Endothelial cell (in vitro differentiated cells): ENCODE measurements at regions not wholly inside any gene's neighbourhood (a gene's known extent, or its start where the extent isn't known, plus 50 kb on each side); places are given as distances from the start of the nearest gene placed in this dataset.

ENCODE experiments used
- DNase-seq: peaks from one replicate; pipeline ENCODE4 v3.0.0; 2021; ENCODE audit warnings: low spot score
- H3K27ac Mint-ChIP-seq: one replicate; pipeline ENCODE4 v1.8.0; 2021; ENCODE audit warnings: mixed read lengths, inconsistent platforms; ENCODE audit not compliant: unreplicated experiment
- H3K27me3 Mint-ChIP-seq: one replicate; pipeline ENCODE4 v1.8.0; 2021; ENCODE audit warnings: mild to moderate bottlenecking, moderate library complexity, mixed read lengths, inconsistent platforms; ENCODE audit not compliant: unreplicated experiment
- H3K36me3 Mint-ChIP-seq: one replicate; pipeline ENCODE4 v1.8.0; 2021; ENCODE audit warnings: mild to moderate bottlenecking, low read depth, mixed read lengths, inconsistent platforms; ENCODE audit not compliant: unreplicated experiment
- H3K4me1 Mint-ChIP-seq: one replicate; pipeline ENCODE4 v1.8.0; 2021; ENCODE audit warnings: mild to moderate bottlenecking, mixed read lengths, inconsistent platforms; ENCODE audit not compliant: unreplicated experiment
- H3K4me3 Mint-ChIP-seq: one replicate; pipeline ENCODE4 v1.8.0; 2021; ENCODE audit warnings: mild to moderate bottlenecking, mixed read lengths, inconsistent platforms; ENCODE audit not compliant: unreplicated experiment
- H3K9me3 Mint-ChIP-seq: one replicate; pipeline ENCODE4 v1.8.0; 2021; ENCODE audit warnings: mixed read lengths, inconsistent platforms; ENCODE audit not compliant: unreplicated experiment
- TF ChIP-seq, protein P1 (sequence below): fragments of 200-600 bp; sonication (generic); IDR thresholded peaks from one replicate; pipeline ENCODE4 v1.5.0; 2021; ENCODE audit warnings: antibody characterized with exemption; ENCODE audit not compliant: unreplicated experiment

DNA sequence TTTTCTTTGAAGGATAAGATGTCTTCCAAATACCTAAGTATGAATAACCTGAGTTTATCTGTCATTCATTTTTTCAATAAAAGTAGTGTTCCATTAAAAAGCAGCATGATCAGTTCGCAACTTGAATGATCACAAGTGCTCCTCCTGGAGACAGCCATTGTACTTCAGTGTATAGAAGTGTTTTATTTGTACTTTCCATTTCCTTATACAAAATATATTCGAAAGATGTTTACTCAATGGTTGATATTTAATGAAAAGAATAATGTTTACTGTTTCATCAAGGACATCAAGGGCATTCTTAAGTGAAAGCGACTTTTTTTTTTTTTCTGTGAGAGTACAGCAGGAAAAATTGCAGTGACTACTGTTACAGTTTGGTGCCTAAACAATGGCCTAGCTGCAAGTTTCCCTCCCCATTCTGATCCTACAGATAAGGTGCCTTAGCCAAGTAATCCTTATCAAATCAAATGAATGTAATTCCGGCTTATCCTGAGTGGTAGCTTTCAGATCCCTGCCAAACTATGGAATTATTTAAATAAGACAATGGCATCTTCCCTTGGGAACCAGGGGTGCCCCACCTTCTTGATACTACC, 69.0 kb upstream of the IL15 start:
- TF ChIP-seq, protein P1, sequence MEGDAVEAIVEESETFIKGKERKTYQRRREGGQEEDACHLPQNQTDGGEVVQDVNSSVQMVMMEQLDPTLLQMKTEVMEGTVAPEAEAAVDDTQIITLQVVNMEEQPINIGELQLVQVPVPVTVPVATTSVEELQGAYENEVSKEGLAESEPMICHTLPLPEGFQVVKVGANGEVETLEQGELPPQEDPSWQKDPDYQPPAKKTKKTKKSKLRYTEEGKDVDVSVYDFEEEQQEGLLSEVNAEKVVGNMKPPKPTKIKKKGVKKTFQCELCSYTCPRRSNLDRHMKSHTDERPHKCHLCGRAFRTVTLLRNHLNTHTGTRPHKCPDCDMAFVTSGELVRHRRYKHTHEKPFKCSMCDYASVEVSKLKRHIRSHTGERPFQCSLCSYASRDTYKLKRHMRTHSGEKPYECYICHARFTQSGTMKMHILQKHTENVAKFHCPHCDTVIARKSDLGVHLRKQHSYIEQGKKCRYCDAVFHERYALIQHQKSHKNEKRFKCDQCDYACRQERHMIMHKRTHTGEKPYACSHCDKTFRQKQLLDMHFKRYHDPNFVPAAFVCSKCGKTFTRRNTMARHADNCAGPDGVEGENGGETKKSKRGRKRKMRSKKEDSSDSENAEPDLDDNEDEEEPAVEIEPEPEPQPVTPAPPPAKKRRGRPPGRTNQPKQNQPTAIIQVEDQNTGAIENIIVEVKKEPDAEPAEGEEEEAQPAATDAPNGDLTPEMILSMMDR, result no peak
- no peak for DNase-seq
- no peaks in the 10 kb centered on the region for H3K36me3 Mint-ChIP-seq
- H3K9me3 Mint-ChIP-seq, result no peaks in the 10 kb centered on the region
- H3K4me1 Mint-ChIP-seq, result no peaks in the 10 kb centered on the region
- H3K27ac Mint-ChIP-seq, result no peak overlapping the region
- no peaks in the 10 kb centered on the region for H3K27me3 Mint-ChIP-seq
- H3K4me3 Mint-ChIP-seq, result no peak overlapping the region

DNA sequence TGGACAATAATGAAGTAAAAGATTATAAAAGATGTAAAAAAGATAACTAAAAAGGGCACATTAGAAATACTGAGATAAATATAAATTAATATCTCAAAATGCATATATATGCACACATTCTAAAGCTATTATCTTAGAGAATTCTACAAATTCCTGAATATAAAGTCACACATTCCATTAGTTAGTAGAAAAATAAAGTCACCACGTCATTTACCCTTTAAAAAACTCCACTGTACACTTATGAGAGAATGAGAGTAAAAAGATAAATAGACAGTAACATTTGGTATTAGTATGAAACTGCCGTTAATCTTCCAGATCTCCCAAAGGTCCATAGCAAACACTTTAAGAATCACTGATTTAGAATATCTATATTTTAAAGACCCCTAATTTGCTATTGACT, 67.2 kb upstream of the IL15 start:
- DNase-seq, result no peak
- H3K27ac Mint-ChIP-seq, result no peak overlapping the region
- no peaks in the 10 kb centered on the region for H3K36me3 Mint-ChIP-seq
- TF ChIP-seq, protein P1, result no peak
- no peak overlapping the region for H3K4me3 Mint-ChIP-seq
- H3K4me1 Mint-ChIP-seq, result no peaks in the 10 kb centered on the region
- no peaks in the 10 kb centered on the region for H3K27me3 Mint-ChIP-seq
- H3K9me3 Mint-ChIP-seq, result no peaks in the 10 kb centered on the region

DNA sequence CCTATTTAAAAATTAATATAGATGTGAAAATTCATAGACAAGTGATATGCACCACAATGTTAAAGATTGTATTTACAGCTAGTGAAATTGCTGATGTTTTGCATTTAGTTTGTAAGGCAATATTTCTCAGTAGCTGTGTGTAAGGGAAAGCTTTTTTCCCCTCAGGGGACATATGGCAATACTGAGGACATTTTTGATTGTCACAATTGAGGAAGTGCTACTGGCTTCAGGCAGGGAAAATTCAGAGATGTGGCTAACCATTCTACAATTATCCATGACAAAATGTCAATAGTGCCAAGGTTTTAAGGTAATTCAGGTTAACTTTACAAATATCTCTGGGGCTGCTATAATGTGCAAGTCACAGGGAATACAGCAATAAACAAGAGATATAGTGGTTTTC, 66.1 kb upstream of the IL15 start:
- TF ChIP-seq, protein P1, result no peak
- DNase-seq, result no peak
- Mint-ChIP-seq H3K36me3 (no peaks in the 10 kb centered on the region), H3K4me3 (no peak overlapping the region), H3K9me3 (no peaks in the 10 kb centered on the region), H3K27ac (no peak overlapping the region), H3K4me1 (no peaks in the 10 kb centered on the region), H3K27me3 (no peaks in the 10 kb centered on the region)

DNA sequence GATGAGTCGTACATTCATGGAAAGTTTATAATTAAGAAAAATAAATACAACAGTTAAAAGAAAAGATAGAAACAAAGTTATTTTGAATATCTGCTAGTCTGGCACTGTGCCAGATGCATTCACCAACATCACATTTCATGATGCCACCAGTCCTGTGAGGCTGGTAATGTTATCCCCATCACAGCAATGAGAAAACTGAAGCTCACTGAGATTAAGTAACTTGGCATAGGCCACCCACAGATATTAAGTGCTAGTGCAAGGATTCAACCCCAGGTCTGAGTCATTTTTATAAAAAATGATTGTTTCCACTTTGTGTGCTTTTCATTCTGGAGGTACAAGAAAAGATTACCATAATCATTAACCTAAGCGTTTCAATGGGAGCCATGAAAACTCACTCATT, 65.0 kb upstream of the IL15 start:
- Mint-ChIP-seq H3K4me3 (no peak overlapping the region), H3K27me3 (no peaks in the 10 kb centered on the region), H3K9me3 (no peaks in the 10 kb centered on the region), H3K36me3 (no peaks in the 10 kb centered on the region), H3K4me1 (no peaks in the 10 kb centered on the region), H3K27ac (no peak overlapping the region)
- TF ChIP-seq, protein P1, result no peak
- no peak for DNase-seq

DNA sequence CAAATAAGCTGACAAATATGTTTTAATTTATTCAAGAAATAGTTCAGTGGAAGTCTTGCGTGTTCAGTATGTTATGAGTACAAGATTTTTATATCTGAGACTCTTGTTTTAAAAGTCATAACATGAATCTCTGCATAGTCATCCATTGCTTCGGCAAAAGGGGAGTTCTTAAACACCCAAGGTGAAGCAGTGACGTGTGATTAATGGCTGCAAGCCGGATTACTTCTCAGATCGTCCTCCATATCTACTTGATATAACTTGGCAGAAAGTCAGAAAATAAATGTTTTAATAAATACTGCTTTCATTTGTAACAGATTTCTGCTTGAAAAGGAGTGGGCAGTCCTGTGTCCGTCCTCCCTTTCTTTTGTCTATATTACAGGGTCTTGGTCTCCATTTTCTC, 64.6 kb upstream of the IL15 start:
- no peaks in the 10 kb centered on the region for H3K27me3 Mint-ChIP-seq
- no peak for DNase-seq
- H3K27ac Mint-ChIP-seq, result no peak overlapping the region
- no peaks in the 10 kb centered on the region for H3K4me1 Mint-ChIP-seq
- no peaks in the 10 kb centered on the region for H3K9me3 Mint-ChIP-seq
- no peaks in the 10 kb centered on the region for H3K36me3 Mint-ChIP-seq
- no peak overlapping the region for H3K4me3 Mint-ChIP-seq
- TF ChIP-seq, protein P1, result no peak
